Breast epithelium (tissue), 3 donors: ENCODE measurements at regions not wholly inside any gene's neighbourhood (a gene's known extent, or its start where the extent isn't known, plus 50 kb on each side); places are given as distances from the start of the nearest gene placed in this dataset.
"Not testable (repeated sequence)": the region's sequence is repeated elsewhere in the genome, so short reads cannot be mapped to it uniquely, and the experiment has no call there.

Experiments
- POLR2A ChIP-seq: fragments of 450-650 bp; IDR thresholded peaks from one replicate; pipeline ENCODE4 v1.6.1; 2016; ENCODE audit warnings: antibody characterized with exemption, mild to moderate bottlenecking, moderate library complexity
- POLR2AphosphoS5 ChIP-seq, 3 donors: sonication (generic); formaldehyde crosslinking; IDR thresholded peaks; one replicate each; pipeline ENCODE4 v1.6.1; 2017; ENCODE audit warnings: antibody characterized with exemption in 3 of 3
- TF ChIP-seq, protein P1 (sequence below), 3 donors: fragments of 450-650 bp; IDR thresholded peaks; one replicate each; pipeline ENCODE4 v1.5.1; 2016 to 2017; ENCODE audit warnings: antibody characterized with exemption in 3 of 3, mild to moderate bottlenecking in 3 of 3, moderate library complexity in 3 of 3

DNA sequence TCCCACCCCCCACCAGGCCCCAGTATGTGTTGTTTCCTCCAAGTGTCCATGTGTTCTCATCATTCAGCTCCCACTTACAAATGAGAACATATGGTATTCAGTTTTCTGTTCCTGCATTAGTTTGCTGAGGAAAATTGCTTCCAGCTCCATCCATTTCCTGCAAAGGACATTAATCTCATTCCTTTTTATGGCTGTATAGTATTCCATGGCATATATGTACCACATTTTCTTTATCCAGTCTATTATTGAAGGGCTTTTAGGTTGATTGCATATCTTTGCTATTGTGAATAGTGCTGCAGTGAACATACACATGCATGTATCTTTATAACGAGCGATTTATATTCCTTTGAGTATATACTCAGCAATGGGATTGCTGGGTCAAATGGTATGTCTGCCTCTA is 431.1 kb upstream of the NR5A2 start:
- TF ChIP-seq, protein P1, sequence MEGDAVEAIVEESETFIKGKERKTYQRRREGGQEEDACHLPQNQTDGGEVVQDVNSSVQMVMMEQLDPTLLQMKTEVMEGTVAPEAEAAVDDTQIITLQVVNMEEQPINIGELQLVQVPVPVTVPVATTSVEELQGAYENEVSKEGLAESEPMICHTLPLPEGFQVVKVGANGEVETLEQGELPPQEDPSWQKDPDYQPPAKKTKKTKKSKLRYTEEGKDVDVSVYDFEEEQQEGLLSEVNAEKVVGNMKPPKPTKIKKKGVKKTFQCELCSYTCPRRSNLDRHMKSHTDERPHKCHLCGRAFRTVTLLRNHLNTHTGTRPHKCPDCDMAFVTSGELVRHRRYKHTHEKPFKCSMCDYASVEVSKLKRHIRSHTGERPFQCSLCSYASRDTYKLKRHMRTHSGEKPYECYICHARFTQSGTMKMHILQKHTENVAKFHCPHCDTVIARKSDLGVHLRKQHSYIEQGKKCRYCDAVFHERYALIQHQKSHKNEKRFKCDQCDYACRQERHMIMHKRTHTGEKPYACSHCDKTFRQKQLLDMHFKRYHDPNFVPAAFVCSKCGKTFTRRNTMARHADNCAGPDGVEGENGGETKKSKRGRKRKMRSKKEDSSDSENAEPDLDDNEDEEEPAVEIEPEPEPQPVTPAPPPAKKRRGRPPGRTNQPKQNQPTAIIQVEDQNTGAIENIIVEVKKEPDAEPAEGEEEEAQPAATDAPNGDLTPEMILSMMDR (IDR thresholded peaks at IDR 0.05) = not testable (repeated sequence)
- TF ChIP-seq POLR2AphosphoS5 (IDR thresholded peaks at IDR 0.05); POLR2A: not testable (repeated sequence)
